Right lobe of liver (tissue), 6 donors: ENCODE measurements at regions not wholly inside any gene's neighbourhood (a gene's known extent, or its start where the extent isn't known, plus 50 kb on each side); places are given as distances from the start of the nearest gene placed in this dataset.
"Not testable (repeated sequence)": the region's sequence is repeated elsewhere in the genome, so short reads cannot be mapped to it uniquely, and the experiment has no call there.

ENCODE experiments used
- ATAC-seq, 4 donors: fragments of 200-7000 bp; cut with Tn5 transposase; one replicate each; pipeline ENCODE4 v1.9.1; 2020; ENCODE audit warnings: mild to moderate bottlenecking in 4 of 4, moderate library complexity in 4 of 4
- DNase-seq, 3 donors: peaks; one replicate each; pipeline ENCODE4 v3.0.0-alpha.2; 2020
- H3K27ac ChIP-seq, 3 donors: fragments of 200-600 bp; one replicate each; pipeline ENCODE4 v1.8.0; 2022
- H3K27me3 ChIP-seq, 2 donors: fragments of 200-600 bp; one replicate each; pipeline ENCODE4 v1.8.0; 2022
- H3K36me3 ChIP-seq, 4 donors: fragments of 200-600 bp; sonication (generic) in 1 of 4; one replicate each; pipeline versions ENCODE4 v1.5.1 to v1.8.0; 2017 to 2022; ENCODE audit warnings: control low read depth in 1 of 4
- H3K4me1 ChIP-seq, 4 donors: fragments of 200-600 bp; sonication (generic) in 1 of 4; one replicate each; pipeline versions ENCODE4 v1.5.1 to v1.8.0; 2017 to 2022; ENCODE audit warnings: control low read depth in 1 of 4
- H3K4me3 ChIP-seq, 3 donors: fragments of 200-600 bp; one replicate each; pipeline ENCODE4 v1.8.0; 2022
- H3K9me3 ChIP-seq, 4 donors: fragments of 200-600 bp; sonication (generic) in 1 of 4; one replicate each; pipeline versions ENCODE4 v1.5.1 to v1.8.0; 2017 to 2022; ENCODE audit warnings: control low read depth in 1 of 4
- CTCF ChIP-seq, 4 donors: fragments of 200-600 bp in 3 of 4; fragments of 450-650 bp in 1 of 4; IDR thresholded peaks; one replicate each; pipeline versions ENCODE4 v1.5.1 to v1.8.0; 2016 to 2022; ENCODE audit warnings: antibody characterized with exemption in 4 of 4, mild to moderate bottlenecking in 2 of 4
- POLR2A ChIP-seq: fragments of 450-650 bp; IDR thresholded peaks from one replicate; pipeline ENCODE4 v1.6.1; 2017; ENCODE audit warnings: antibody characterized with exemption, mild to moderate bottlenecking
- WGBS: methylation state at CpG from one replicate; pipeline ENCODE4 v1.1.6; 2018; ENCODE audit warnings: low coverage, low lambda C conversion rate; ENCODE audit not compliant: insufficient coverage; ENCODE audit errors: missing lambda C conversion rate; 5-methylcytosine and 5-hydroxymethylcytosine counted together
- intact Hi-C, 2 donors: fragments of 100-400 bp; cut with DNase I; formaldehyde crosslinking; loops; one replicate each; pipeline versions ENCODE4 v1.11.2 to v1.14.1; 2022
- donor health status: DM: no; HTN: yes; CAD: no.
- donor health status: DM: no; HTN: no; CAD: no.
- donor health status: DM: no; HTN: no; CAD: no.
- donor health status: DM: no; HTN: yes; CAD: no.
- donor health status: DM: no; HTN: yes; CAD: no.

- TF ChIP-seq POLR2A (no peak), CTCF (IDR thresholded peaks at IDR 0.05) (no peak)
- intact Hi-C loops, result no loop called here
- ATAC-seq, result no peak
- H3K4me3 ChIP-seq, result no peak overlapping the region
- WGBS, result 78% methylated on average over 1 of the region's 1 CpG
- DNase-seq, result no peak
- no peaks in the 10 kb centered on the region for H3K9me3 ChIP-seq
- H3K36me3 ChIP-seq, result no peaks in the 10 kb centered on the region
- H3K4me1 ChIP-seq, result no peaks in the 10 kb centered on the region
- H3K27me3 ChIP-seq, result no peaks in the 10 kb centered on the region
- H3K27ac ChIP-seq, result no peak overlapping the region
Measured at GRCh38 chr5:37921452-37921851, 81.6 kb upstream of the GDNF start.

GRCh38 chr5:37918424-37918823 is 78.6 kb upstream of the GDNF start:
- no peak overlapping the region for H3K4me3 ChIP-seq
- H3K36me3 ChIP-seq, result no peaks in the 10 kb centered on the region
- ATAC-seq (peak; percentile 56 to 79 (median 72)), DNase-seq (no peak)
- H3K27me3 ChIP-seq, result no peaks in the 10 kb centered on the region
- intact Hi-C loops, result no loop called here
- H3K4me1 ChIP-seq, result no peaks in the 10 kb centered on the region
- no peak overlapping the region for H3K27ac ChIP-seq
- TF ChIP-seq POLR2A, result no peak
- TF ChIP-seq CTCF (IDR thresholded peaks at IDR 0.05), result no peak
- no peaks in the 10 kb centered on the region for H3K9me3 ChIP-seq
- WGBS, result 18% methylated on average over 1 of the region's 1 CpG

GRCh38 chr5:37916525-37916924 is 76.7 kb upstream of the GDNF start:
- WGBS, result 77% methylated on average over 5 of the region's 5 CpGs
- intact Hi-C loops, result no loop called here
- Histone ChIP-seq H3K9me3 (no peaks in the 10 kb centered on the region), H3K36me3 (no peaks in the 10 kb centered on the region), H3K4me3 (no peak overlapping the region), H3K27me3 (no peaks in the 10 kb centered on the region), H3K4me1 (no peaks in the 10 kb centered on the region), H3K27ac (no peak overlapping the region)
- no peak for TF ChIP-seq CTCF (IDR thresholded peaks at IDR 0.05)
- DNase-seq (no peak), ATAC-seq (no peak)

GRCh38 chr5:37915097-37915736 is 75.4 kb upstream of the GDNF start:
- no peaks in the 10 kb centered on the region for H3K27me3 ChIP-seq
- no peak overlapping the region for H3K27ac ChIP-seq
- H3K4me3 ChIP-seq, result no peak overlapping the region
- TF ChIP-seq POLR2A, result no peak
- no peak for TF ChIP-seq CTCF (IDR thresholded peaks at IDR 0.05)
- DNase-seq, result no peak
- intact Hi-C loops, result no loop called here
- no peak for ATAC-seq
- H3K4me1 ChIP-seq, result no peaks in the 10 kb centered on the region
- no peaks in the 10 kb centered on the region for H3K36me3 ChIP-seq
- 80% methylated on average over 4 of the region's 4 CpGs for WGBS
- no peaks in the 10 kb centered on the region for H3K9me3 ChIP-seq

GRCh38 chr5:37909610-37910266 is 69.9 kb upstream of the GDNF start:
- DNase-seq, result not testable (repeated sequence)
- 32% methylated on average over 4 of the region's 5 CpGs for WGBS

More at GRCh38 chr5:37909610-37910266, 69.9 kb upstream of the GDNF start:
- H3K9me3 ChIP-seq, ATAC-seq, H3K36me3 ChIP-seq, H3K4me3 ChIP-seq, intact Hi-C loops, H3K4me1 ChIP-seq, H3K27ac ChIP-seq, H3K27me3 ChIP-seq: not testable (repeated sequence)
